ENCODE measurements at regions not wholly inside any gene's neighbourhood (a gene's known extent, or its start where the extent isn't known, plus 50 kb on each side); places are given as distances from the start of the nearest gene placed in this dataset.

- TF ChIP-seq NR2F6 (IDR thresholded peaks at IDR 0.05) (no peak), NR2F6 (CRISPR knock-in tag; IDR thresholded peaks at IDR 0.05) (no peak), ZFP36L2 (CRISPR knock-in tag; IDR thresholded peaks at IDR 0.05) (no peak), ZNF10 (CRISPR knock-in tag; IDR thresholded peaks at IDR 0.05; ENCODE audit: borderline replicate concordance, low read depth) (no peak; the same call in 1 of the 2 replicates), ZNF839 (CRISPR knock-in tag; IDR thresholded peaks at IDR 0.05; ENCODE audit: borderline replicate concordance) (peak; percentile 71; the same call in 1 of the 2 replicates), ZNF549 (CRISPR knock-in tag; IDR thresholded peaks at IDR 0.05) (no peak), ETS1 (CRISPR knock-in tag; IDR thresholded peaks at IDR 0.05) (no peak), GATAD2A (CRISPR knock-in tag; IDR thresholded peaks at IDR 0.05) (no peak)
- TF ChIP-seq, protein P1, sequence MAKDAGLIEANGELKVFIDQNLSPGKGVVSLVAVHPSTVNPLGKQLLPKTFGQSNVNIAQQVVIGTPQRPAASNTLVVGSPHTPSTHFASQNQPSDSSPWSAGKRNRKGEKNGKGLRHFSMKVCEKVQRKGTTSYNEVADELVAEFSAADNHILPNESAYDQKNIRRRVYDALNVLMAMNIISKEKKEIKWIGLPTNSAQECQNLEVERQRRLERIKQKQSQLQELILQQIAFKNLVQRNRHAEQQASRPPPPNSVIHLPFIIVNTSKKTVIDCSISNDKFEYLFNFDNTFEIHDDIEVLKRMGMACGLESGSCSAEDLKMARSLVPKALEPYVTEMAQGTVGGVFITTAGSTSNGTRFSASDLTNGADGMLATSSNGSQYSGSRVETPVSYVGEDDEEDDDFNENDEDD (CRISPR knock-in tag; IDR thresholded peaks at IDR 0.05; ENCODE audit: borderline replicate concordance) = no peak
- TF ChIP-seq, protein P2, sequence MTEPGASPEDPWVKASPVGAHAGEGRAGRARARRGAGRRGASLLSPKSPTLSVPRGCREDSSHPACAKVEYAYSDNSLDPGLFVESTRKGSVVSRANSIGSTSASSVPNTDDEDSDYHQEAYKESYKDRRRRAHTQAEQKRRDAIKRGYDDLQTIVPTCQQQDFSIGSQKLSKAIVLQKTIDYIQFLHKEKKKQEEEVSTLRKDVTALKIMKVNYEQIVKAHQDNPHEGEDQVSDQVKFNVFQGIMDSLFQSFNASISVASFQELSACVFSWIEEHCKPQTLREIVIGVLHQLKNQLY (CRISPR knock-in tag; IDR thresholded peaks at IDR 0.05) = no peak
- TF ChIP-seq, protein P3, sequence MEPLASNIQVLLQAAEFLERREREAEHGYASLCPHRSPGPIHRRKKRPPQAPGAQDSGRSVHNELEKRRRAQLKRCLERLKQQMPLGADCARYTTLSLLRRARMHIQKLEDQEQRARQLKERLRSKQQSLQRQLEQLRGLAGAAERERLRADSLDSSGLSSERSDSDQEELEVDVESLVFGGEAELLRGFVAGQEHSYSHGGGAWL (CRISPR knock-in tag; IDR thresholded peaks at IDR 0.05) = no peak; the same call in 1 of the 2 replicates
- TF ChIP-seq, protein P4, sequence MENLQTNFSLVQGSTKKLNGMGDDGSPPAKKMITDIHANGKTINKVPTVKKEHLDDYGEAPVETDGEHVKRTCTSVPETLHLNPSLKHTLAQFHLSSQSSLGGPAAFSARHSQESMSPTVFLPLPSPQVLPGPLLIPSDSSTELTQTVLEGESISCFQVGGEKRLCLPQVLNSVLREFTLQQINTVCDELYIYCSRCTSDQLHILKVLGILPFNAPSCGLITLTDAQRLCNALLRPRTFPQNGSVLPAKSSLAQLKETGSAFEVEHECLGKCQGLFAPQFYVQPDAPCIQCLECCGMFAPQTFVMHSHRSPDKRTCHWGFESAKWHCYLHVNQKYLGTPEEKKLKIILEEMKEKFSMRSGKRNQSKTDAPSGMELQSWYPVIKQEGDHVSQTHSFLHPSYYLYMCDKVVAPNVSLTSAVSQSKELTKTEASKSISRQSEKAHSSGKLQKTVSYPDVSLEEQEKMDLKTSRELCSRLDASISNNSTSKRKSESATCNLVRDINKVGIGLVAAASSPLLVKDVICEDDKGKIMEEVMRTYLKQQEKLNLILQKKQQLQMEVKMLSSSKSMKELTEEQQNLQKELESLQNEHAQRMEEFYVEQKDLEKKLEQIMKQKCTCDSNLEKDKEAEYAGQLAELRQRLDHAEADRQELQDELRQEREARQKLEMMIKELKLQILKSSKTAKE (CRISPR knock-in tag; IDR thresholded peaks at IDR 0.05; ENCODE audit: borderline replicate concordance) = peak; percentile 70; the same call in 1 of the 2 replicates
- TF ChIP-seq, protein P5, sequence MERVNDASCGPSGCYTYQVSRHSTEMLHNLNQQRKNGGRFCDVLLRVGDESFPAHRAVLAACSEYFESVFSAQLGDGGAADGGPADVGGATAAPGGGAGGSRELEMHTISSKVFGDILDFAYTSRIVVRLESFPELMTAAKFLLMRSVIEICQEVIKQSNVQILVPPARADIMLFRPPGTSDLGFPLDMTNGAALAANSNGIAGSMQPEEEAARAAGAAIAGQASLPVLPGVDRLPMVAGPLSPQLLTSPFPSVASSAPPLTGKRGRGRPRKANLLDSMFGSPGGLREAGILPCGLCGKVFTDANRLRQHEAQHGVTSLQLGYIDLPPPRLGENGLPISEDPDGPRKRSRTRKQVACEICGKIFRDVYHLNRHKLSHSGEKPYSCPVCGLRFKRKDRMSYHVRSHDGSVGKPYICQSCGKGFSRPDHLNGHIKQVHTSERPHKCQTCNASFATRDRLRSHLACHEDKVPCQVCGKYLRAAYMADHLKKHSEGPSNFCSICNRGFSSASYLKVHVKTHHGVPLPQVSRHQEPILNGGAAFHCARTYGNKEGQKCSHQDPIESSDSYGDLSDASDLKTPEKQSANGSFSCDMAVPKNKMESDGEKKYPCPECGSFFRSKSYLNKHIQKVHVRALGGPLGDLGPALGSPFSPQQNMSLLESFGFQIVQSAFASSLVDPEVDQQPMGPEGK (CRISPR knock-in tag; IDR thresholded peaks at IDR 0.05) = no peak
- TF ChIP-seq, protein P6, sequence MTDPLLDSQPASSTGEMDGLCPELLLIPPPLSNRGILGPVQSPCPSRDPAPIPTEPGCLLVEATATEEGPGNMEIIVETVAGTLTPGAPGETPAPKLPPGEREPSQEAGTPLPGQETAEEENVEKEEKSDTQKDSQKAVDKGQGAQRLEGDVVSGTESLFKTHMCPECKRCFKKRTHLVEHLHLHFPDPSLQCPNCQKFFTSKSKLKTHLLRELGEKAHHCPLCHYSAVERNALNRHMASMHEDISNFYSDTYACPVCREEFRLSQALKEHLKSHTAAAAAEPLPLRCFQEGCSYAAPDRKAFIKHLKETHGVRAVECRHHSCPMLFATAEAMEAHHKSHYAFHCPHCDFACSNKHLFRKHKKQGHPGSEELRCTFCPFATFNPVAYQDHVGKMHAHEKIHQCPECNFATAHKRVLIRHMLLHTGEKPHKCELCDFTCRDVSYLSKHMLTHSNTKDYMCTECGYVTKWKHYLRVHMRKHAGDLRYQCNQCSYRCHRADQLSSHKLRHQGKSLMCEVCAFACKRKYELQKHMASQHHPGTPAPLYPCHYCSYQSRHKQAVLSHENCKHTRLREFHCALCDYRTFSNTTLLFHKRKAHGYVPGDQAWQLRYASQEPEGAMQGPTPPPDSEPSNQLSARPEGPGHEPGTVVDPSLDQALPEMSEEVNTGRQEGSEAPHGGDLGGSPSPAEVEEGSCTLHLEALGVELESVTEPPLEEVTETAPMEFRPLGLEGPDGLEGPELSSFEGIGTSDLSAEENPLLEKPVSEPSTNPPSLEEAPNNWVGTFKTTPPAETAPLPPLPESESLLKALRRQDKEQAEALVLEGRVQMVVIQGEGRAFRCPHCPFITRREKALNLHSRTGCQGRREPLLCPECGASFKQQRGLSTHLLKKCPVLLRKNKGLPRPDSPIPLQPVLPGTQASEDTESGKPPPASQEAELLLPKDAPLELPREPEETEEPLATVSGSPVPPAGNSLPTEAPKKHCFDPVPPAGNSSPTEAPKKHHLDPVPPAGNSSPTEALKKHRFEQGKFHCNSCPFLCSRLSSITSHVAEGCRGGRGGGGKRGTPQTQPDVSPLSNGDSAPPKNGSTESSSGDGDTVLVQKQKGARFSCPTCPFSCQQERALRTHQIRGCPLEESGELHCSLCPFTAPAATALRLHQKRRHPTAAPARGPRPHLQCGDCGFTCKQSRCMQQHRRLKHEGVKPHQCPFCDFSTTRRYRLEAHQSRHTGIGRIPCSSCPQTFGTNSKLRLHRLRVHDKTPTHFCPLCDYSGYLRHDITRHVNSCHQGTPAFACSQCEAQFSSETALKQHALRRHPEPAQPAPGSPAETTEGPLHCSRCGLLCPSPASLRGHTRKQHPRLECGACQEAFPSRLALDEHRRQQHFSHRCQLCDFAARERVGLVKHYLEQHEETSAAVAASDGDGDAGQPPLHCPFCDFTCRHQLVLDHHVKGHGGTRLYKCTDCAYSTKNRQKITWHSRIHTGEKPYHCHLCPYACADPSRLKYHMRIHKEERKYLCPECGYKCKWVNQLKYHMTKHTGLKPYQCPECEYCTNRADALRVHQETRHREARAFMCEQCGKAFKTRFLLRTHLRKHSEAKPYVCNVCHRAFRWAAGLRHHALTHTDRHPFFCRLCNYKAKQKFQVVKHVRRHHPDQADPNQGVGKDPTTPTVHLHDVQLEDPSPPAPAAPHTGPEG (CRISPR knock-in tag; IDR thresholded peaks at IDR 0.05) = no peak
Observed at GRCh38 chr16:85522842-85523601, 90.1 kb upstream of the GSE1 start (continued).
